Neural cell (in vitro differentiated cells): ENCODE measurements at regions not wholly inside any gene's neighbourhood (a gene's known extent, or its start where the extent isn't known, plus 50 kb on each side); places are given as distances from the start of the nearest gene placed in this dataset.

Source experiments
- H2AFZ ChIP-seq: fragments of 200-600, 300-800 bp; sonication (generic), shearing (Covaris generic); 2 replicates; pipeline ENCODE4 v1.6.0; 2014; ENCODE audit warnings: low read depth, mild to moderate bottlenecking, antibody characterized with exemption, low read length, moderate library complexity
- H3F3A ChIP-seq: fragments of 200-600 bp; shearing (Covaris generic); 2 replicates; pipeline ENCODE4 v1.6.1; 2016; ENCODE audit warnings: mild to moderate bottlenecking, moderate library complexity, mixed read lengths, antibody characterized with exemption, low read length; ENCODE audit not compliant: insufficient read depth, poor library complexity, severe bottlenecking
- H3K27ac ChIP-seq: fragments of 200-600, 300-800 bp; sonication (generic), shearing (Covaris generic); 2 replicates; pipeline ENCODE4 v1.5.1; 2014; ENCODE audit warnings: mild to moderate bottlenecking, low read length, moderate library complexity
- H3K27me3 ChIP-seq: fragments of 300-800, 200-600 bp; sonication (generic), shearing (Covaris generic); 2 replicates; pipeline ENCODE4 v1.6.0; 2014; ENCODE audit warnings: mild to moderate bottlenecking, low read depth, low read length, moderate library complexity; ENCODE audit not compliant: insufficient read depth
- H3K36me3 ChIP-seq: fragments of 300-800, 200-600 bp; sonication (generic), shearing (Covaris generic); 2 replicates; pipeline ENCODE4 v1.5.1; 2014; ENCODE audit warnings: mild to moderate bottlenecking, antibody characterized with exemption, low read length, moderate library complexity; ENCODE audit not compliant: insufficient read depth
- H3K4me2 ChIP-seq: fragments of 300-800, 200-600 bp; sonication (generic), shearing (Covaris generic); 2 replicates; pipeline ENCODE4 v1.6.0; 2014; ENCODE audit warnings: mild to moderate bottlenecking, low read length
- H3K4me3 ChIP-seq: fragments of 300-800, 200-600 bp; sonication (generic), shearing (Covaris generic); 2 replicates; pipeline ENCODE4 v1.5.1; 2014; ENCODE audit warnings: mild to moderate bottlenecking, low read length, moderate library complexity
- H3K79me2 ChIP-seq: fragments of 200-600 bp; shearing (Covaris generic); replicated peaks from 2 replicates; pipeline ENCODE4 v1.6.0; 2014; ENCODE audit warnings: mild to moderate bottlenecking, low read length, moderate library complexity; ENCODE audit not compliant: insufficient read depth
- H3K9ac ChIP-seq: fragments of 300-800, 200-600 bp; sonication (generic), shearing (Covaris generic); 2 replicates; pipeline ENCODE4 v1.6.1; 2016; ENCODE audit warnings: mild to moderate bottlenecking, low read length, mixed read lengths
- H3K9me2 ChIP-seq: fragments of 200-600 bp; shearing (Covaris generic); 2 replicates; pipeline ENCODE4 v1.6.1; 2016; ENCODE audit warnings: mild to moderate bottlenecking, low read length, mixed read lengths; ENCODE audit not compliant: insufficient read depth
- H3K9me3 ChIP-seq: fragments of 200-600, 300-800 bp; sonication (generic), shearing (Covaris generic); 2 replicates; pipeline ENCODE4 v1.6.1; 2016; ENCODE audit warnings: mild to moderate bottlenecking, mixed run types, low read length, moderate library complexity, mixed read lengths
- H4K20me1 ChIP-seq: fragments of 200-600 bp; shearing (Covaris generic); 2 replicates; pipeline ENCODE4 v1.6.1; 2016; ENCODE audit warnings: mild to moderate bottlenecking, mixed run types; ENCODE audit not compliant: insufficient read depth
- EP300 ChIP-seq: fragments of 450-650 bp; conservative IDR thresholded peaks from 2 replicates; pipeline ENCODE4 v1.6.1; 2014; ENCODE audit warnings: antibody characterized with exemption, mild to moderate bottlenecking, moderate library complexity; ENCODE audit not compliant: poor library complexity, severe bottlenecking
- EZH2 ChIP-seq: fragments of 200-600, 300-800 bp; shearing (Covaris generic), sonication (generic); IDR thresholded peaks from 2 replicates; pipeline ENCODE4 v1.6.1; 2014; ENCODE audit warnings: antibody characterized with exemption, low read length, borderline replicate concordance, mild to moderate bottlenecking; ENCODE audit not compliant: insufficient read depth, poor library complexity, severe bottlenecking
- MXI1 ChIP-seq: fragments of 450-650 bp; conservative IDR thresholded peaks from 2 replicates; pipeline ENCODE4 v1.6.1; 2014; ENCODE audit warnings: antibody characterized with exemption, mild to moderate bottlenecking; ENCODE audit not compliant: poor library complexity, severe bottlenecking
- POLR2AphosphoS5 ChIP-seq: IDR thresholded peaks from 2 replicates; pipeline ENCODE4 v1.6.1; 2012
- RAD21 ChIP-seq: fragments of 450-650 bp; conservative IDR thresholded peaks from 2 replicates; pipeline ENCODE4 v1.6.1; 2014; ENCODE audit warnings: antibody characterized with exemption, mild to moderate bottlenecking, moderate library complexity
- SMC3 ChIP-seq: fragments of 450-650 bp; conservative IDR thresholded peaks from 2 replicates; pipeline ENCODE4 v1.6.1; 2014; ENCODE audit warnings: antibody characterized with exemption, mild to moderate bottlenecking, moderate library complexity; ENCODE audit not compliant: poor library complexity
- TAF1 ChIP-seq: IDR thresholded peaks from 2 replicates; pipeline ENCODE4 v1.6.1; 2012; ENCODE audit warnings: low read depth
- TF ChIP-seq, protein P1 (sequence below): fragments of 450-650 bp; IDR thresholded peaks from 2 replicates; pipeline ENCODE4 v1.5.1; 2014; ENCODE audit warnings: antibody characterized with exemption, mild to moderate bottlenecking, moderate library complexity; ENCODE audit not compliant: poor library complexity, severe bottlenecking
- TF ChIP-seq, protein P2 (sequence below): IDR thresholded peaks from 2 replicates; pipeline ENCODE4 v1.6.1; 2012; ENCODE audit warnings: borderline replicate concordance

DNA sequence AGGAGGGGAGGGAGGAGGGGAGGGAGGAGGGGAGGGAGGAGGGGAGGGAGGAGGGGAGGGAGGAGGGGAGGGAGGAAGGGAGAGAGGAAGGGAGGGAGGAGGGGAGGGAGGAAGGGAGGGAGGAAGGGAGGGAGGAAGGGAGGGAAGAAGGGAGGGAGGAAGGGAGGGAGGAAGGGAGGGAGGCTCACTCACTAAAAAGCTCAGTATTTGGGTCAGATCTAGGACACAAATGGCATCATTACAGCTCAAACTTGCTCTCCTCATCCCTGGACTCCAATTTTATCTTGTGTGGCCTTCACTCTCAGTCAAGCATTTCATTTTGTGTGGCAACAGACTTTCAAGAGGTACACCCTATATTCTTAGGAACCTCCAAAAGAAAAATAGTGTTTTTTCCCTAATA lies 435.4 kb downstream of the IRS1 start:
- TF ChIP-seq EZH2 = no peak
- TF ChIP-seq POLR2AphosphoS5 = no peak
- no peak for TF ChIP-seq TAF1
- no peak for TF ChIP-seq RAD21
- TF ChIP-seq, protein P1, sequence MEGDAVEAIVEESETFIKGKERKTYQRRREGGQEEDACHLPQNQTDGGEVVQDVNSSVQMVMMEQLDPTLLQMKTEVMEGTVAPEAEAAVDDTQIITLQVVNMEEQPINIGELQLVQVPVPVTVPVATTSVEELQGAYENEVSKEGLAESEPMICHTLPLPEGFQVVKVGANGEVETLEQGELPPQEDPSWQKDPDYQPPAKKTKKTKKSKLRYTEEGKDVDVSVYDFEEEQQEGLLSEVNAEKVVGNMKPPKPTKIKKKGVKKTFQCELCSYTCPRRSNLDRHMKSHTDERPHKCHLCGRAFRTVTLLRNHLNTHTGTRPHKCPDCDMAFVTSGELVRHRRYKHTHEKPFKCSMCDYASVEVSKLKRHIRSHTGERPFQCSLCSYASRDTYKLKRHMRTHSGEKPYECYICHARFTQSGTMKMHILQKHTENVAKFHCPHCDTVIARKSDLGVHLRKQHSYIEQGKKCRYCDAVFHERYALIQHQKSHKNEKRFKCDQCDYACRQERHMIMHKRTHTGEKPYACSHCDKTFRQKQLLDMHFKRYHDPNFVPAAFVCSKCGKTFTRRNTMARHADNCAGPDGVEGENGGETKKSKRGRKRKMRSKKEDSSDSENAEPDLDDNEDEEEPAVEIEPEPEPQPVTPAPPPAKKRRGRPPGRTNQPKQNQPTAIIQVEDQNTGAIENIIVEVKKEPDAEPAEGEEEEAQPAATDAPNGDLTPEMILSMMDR = no peak
- TF ChIP-seq EP300 = no peak
- TF ChIP-seq SMC3 = no peak
- H3K9ac ChIP-seq = no peak overlapping the region
- H3K27ac ChIP-seq = no peak overlapping the region
- H3K4me3 ChIP-seq = no peak overlapping the region
- no peaks in the 10 kb centered on the region for H3K27me3 ChIP-seq
- no peaks in the 10 kb centered on the region for H3K9me3 ChIP-seq
- no peaks in the 10 kb centered on the region for H3K79me2 ChIP-seq
- H3K36me3 ChIP-seq = no peaks in the 10 kb centered on the region
- H4K20me1 ChIP-seq = no peaks in the 10 kb centered on the region
- no peak overlapping the region for H3K4me2 ChIP-seq
- H2AFZ ChIP-seq = no peak overlapping the region
- H3F3A ChIP-seq = no peaks in the 10 kb centered on the region
- H3K9me2 ChIP-seq = no peaks in the 10 kb centered on the region

DNA sequence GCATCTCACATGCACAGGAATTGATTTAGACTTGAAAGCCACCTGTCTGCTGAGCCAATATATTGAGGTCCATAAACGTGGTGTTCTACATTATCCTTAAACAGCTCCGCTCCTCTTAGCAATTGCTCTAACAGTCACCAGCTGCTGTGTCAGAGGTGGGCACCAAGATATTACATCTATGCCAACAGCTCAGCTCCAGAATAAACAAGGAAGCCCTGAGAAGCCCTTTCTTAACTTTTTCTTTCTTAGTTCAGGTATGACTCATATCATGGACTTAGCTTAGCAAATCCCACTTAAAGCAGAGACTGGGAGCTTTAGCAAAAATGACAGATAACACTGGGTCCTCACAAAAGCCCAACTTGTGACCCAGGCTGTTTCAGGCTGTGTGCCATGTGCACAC lies 436.6 kb downstream of the IRS1 start:
- no peaks in the 10 kb centered on the region for H3K9me3 ChIP-seq
- H3K9ac ChIP-seq = no peak overlapping the region
- no peak for TF ChIP-seq EZH2
- no peak for TF ChIP-seq TAF1
- no peak for TF ChIP-seq EP300
- no peak for TF ChIP-seq RAD21
- TF ChIP-seq SMC3 = no peak
- TF ChIP-seq, protein P1 = no peak
- TF ChIP-seq, protein P2, sequence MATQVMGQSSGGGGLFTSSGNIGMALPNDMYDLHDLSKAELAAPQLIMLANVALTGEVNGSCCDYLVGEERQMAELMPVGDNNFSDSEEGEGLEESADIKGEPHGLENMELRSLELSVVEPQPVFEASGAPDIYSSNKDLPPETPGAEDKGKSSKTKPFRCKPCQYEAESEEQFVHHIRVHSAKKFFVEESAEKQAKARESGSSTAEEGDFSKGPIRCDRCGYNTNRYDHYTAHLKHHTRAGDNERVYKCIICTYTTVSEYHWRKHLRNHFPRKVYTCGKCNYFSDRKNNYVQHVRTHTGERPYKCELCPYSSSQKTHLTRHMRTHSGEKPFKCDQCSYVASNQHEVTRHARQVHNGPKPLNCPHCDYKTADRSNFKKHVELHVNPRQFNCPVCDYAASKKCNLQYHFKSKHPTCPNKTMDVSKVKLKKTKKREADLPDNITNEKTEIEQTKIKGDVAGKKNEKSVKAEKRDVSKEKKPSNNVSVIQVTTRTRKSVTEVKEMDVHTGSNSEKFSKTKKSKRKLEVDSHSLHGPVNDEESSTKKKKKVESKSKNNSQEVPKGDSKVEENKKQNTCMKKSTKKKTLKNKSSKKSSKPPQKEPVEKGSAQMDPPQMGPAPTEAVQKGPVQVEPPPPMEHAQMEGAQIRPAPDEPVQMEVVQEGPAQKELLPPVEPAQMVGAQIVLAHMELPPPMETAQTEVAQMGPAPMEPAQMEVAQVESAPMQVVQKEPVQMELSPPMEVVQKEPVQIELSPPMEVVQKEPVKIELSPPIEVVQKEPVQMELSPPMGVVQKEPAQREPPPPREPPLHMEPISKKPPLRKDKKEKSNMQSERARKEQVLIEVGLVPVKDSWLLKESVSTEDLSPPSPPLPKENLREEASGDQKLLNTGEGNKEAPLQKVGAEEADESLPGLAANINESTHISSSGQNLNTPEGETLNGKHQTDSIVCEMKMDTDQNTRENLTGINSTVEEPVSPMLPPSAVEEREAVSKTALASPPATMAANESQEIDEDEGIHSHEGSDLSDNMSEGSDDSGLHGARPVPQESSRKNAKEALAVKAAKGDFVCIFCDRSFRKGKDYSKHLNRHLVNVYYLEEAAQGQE = no peak
- TF ChIP-seq MXI1 = no peak
- no peak for TF ChIP-seq POLR2AphosphoS5
- no peaks in the 10 kb centered on the region for H3K36me3 ChIP-seq
- no peak overlapping the region for H3K27ac ChIP-seq
- no peak overlapping the region for H3K4me2 ChIP-seq
- H2AFZ ChIP-seq = no peak overlapping the region
- H3F3A ChIP-seq = no peaks in the 10 kb centered on the region
- no peaks in the 10 kb centered on the region for H3K79me2 ChIP-seq
- no peak overlapping the region for H3K4me3 ChIP-seq
- no peaks in the 10 kb centered on the region for H4K20me1 ChIP-seq
- no peaks in the 10 kb centered on the region for H3K9me2 ChIP-seq
- H3K27me3 ChIP-seq = no peaks in the 10 kb centered on the region
